ENCODE measurements at regions not wholly inside any gene's neighbourhood (a gene's known extent, or its start where the extent isn't known, plus 50 kb on each side); places are given as distances from the start of the nearest gene placed in this dataset.

- TF ChIP-seq CTCF (IDR thresholded peaks at IDR 0.05) (no peak), SREBF2 (IDR thresholded peaks at IDR 0.05) (no peak), RAD21 (conservative IDR thresholded peaks at IDR 0.05 in 1 of 2, IDR thresholded peaks at IDR 0.05 in 1 of 2) (no peak), ESRRA (IDR thresholded peaks at IDR 0.05; ENCODE audit: borderline replicate concordance, low read length) (no peak)
Observed at GRCh38 chr12:13428538-13429265, 232.2 kb downstream of the EMP1 start.

All from A549 (cell line).